ENCODE measurements at regions not wholly inside any gene's neighbourhood (a gene's known extent, or its start where the extent isn't known, plus 50 kb on each side); places are given as distances from the start of the nearest gene placed in this dataset.

GRCh38 chr1:199403531-199404116, 623.9 kb upstream of the NR5A2 start:
- TF ChIP-seq POLR2A (IDR thresholded peaks at IDR 0.05), result no peak
- no peak for TF ChIP-seq CTCF (IDR thresholded peaks at IDR 0.05)

Measured in vagina (tissue), 2 donors.